NCI-H2171 (cell line): ENCODE measurements at regions not wholly inside any gene's neighbourhood (a gene's known extent, or its start where the extent isn't known, plus 50 kb on each side); places are given as distances from the start of the nearest gene placed in this dataset.
"Not testable (repeated sequence)": the region's sequence is repeated elsewhere in the genome, so short reads cannot be mapped to it uniquely, and the experiment has no call there.

Experiments used
- DNase-seq: peaks from one replicate; lab custom pipeline; 2025; lab: John Stamatoyannopoulos, UW

DNA sequence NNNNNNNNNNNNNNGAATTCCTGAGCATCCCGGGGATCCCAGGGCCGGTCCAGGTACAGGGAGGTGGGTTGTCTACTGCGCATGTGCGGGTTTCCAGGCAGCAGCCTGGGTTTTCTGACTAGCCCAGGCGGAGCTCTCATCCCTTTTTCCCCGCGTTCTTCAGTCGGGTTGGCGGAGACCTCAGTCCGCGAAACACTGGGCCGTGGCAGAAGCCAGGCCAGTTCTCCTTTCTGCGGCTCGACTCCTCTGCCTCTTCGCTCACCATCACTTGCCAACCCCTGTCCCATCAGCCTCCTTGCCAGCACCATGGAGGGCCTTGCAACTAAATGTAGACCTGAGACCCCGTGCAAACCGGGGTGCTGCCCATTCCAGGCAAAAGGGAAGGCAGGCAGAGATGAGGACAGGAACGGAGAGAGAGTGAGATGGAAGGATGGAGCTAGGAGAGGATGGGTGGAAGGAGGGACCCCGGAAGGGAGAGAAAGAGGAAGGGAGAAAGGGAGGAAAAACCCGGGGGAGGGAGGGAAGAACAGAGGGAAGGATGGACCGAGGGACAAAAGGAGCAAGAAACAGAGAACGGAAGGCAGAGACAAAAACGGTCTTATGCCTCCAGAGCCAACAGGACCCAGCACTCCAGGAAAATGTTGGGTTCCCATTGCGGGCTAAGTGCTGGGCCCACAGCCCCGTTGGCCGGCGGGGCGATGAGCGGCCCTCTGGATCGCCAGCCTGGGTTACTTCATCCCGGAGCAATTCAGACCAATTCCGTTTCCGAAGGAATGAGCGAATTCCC is 445.4 kb upstream of the DEFB115 start:
- DNase-seq: no peak

DNA sequence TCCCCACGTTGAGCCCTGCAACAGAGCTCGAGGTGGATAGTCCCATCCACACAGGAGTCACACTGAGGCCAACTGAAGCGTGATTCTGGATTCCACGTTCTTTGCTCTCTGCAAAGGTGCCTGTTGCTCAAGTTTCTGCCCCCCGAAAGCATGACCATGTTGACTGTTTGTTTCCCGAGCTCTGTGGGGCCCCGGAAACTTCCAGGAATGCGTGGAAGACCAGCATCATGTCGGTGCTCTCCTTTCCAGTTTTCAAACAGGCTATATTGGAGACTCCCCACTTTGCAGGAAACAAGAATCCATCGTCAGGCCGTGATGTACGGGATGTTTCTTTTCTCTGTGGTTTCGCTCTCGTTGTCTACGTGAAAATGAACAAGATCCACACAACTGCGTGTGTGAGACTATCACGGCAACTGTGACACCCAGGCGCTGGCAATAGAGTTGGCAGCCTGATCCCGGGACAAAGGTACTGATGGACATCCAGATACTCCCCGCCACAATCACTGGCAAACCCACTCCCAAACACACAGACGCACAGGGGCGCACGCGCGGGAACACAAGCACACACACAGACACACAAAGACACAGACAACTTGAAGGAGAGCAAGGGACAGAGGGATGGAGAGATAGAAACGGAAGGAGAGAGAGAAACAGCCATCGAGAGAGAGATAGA is 444.6 kb upstream of the DEFB115 start:
- no peak for DNase-seq

DNA sequence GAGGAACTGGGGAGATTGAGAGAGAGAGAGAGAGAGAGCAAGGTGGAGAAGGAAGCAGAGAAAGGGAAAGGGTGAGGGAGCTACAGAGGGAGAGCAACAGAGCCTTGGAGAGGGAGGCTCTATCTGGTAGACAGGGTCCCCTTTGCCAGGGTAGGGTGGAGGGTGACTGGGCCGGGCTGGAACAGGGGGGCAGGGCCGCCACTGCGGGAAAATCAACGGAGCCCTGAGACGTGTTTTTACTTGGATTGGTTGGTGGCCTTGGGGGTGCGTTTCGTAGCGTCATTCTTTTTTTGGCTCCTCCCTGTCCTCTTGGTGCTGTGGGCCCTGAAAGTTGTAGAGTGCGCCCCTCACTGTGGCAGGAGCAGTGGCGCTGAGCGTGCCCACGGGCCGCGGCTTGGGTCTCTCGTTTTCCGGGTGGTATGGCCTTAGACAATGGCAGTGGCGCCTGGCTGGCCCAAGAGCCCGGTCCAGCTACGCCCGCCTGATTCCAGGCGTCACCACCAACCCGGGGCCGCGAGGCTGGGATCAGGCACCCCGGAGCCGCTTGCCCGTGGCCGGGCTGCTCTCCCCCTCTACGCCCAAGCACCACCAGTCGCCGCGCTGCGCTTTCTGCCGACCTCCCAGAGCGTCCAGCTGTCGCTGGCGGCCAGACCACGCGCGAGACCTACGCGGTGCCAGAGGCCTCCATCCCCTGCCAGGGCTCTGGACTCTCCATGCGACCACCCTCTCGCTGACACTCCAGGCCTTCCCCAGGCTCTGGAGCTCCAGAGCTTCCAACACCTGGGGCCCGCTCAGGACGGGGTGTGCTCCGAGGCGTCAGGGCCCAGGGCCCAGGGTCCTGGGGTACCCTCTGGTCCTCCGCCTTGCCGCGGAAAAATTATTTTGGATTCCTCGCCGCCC is 443.8 kb upstream of the DEFB115 start:
- DNase-seq: not testable (repeated sequence)

DNA sequence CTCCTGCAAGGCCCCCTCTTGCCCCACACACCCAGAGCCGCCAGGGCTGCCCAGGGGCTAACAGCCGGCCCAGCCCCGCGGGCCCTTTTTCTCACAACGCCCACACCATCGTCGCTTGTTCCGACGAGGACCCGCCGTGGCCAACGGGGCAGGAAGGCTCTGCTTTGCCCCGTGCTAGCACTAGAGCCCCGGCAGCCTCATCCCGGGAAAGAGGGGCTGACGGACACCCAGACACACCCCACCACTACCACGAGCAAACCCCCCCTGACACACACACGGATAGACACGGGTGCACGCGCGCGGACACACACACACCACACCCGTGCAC is 443.2 kb upstream of the DEFB115 start:
- not testable (repeated sequence) for DNase-seq

DNA sequence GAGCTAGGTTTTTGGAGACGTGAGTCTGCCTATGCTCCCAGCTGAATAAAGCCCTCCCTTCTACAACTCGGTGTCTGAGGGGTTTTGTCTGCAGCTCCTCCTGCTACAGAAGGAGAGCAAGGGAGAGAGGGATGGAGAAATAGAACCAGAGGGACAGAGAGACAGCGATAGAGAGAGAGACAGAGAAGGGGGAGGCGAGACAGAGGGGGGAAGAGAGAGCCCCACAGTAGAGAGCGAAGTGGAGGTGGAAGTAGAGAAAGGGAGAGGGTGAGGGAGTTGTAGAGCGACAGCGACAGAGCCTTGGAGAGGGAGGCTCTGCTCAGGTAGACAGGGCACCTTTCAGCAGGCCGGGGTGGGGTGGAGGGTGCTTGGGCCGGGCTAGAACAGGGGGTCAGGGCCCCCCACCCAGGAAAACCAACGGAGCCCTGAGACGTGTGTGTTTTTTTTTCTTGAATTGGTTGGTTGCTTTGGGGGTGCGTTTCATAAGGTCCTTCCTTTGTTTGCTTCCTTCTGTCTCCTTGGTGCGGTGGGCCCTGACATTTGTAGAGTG is 442.4 kb upstream of the DEFB115 start:
- DNase-seq: not testable (repeated sequence)

DNA sequence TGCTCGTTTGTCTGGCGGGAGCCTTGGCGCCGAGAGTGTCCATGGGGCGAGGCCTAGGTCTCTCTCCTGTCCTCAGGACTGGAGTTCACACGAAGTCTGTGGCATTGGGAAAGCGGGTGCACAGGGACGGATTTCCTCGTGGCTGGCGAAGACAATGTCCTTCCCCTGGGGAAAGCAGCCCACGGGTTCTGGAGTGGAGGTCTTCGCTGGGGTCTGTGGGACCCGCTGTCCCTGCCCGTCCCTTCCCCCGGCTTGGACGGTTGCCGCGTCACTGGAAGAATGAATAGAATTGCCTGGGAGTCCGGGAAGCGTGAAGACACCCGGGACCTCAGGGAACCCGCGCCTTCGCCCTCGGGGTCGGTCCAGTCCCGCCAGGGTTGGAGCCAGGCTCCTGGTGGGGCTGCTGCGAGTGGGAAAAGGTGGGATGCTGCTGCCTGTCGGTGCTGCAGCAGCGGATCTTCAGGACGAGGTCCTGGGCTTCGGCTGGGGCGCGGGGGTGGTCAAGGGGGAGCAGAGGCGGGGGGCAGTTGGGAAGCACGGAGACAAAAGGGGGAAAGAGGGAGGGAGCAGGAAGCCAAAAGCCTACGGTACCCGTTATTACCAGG is 441.8 kb upstream of the DEFB115 start:
- DNase-seq: no peak

DNA sequence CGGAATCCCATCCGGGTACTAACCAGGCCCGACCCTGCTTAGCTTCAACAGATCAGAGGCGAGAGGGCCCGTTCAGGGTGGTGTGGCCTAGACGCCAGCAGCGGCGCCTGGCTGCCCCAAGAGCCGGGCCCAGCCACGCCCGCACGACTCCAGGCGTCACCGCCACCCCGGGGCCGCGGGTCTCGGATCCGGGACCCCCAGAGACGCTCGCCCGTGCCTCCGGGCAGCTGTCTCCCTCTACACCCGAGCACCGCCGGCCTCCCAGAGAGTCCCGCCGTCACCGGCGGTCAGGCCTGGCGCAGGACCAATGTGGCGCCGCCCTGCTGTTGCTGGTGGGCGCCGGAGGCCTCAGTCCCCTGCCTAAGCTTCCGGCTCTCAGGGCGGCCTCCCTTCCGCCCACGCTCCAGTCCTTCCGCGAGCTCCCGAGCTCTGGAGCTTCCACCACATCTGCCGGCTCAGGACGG is 441.2 kb upstream of the DEFB115 start:
- no peak for DNase-seq

DNA sequence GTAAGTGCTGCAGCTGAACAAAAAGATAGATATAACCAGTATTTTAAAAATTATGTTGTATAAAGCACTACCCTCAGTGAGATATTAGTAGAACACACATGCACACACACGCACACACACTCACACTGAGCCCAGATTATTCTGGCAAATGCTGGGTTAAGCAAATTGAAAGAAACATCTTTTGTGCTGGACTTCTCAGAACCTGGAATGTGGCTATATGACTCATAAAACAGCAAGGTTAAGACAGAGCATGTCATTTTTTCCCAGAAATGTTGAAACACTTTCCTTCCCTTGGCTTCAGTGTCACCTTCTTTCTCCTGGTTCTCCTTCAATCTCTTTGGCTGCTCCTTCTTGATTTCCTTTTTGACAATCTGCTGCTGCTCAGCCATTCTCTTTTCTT is 435.8 kb upstream of the DEFB115 start:
- DNase-seq: not testable (repeated sequence)

DNA sequence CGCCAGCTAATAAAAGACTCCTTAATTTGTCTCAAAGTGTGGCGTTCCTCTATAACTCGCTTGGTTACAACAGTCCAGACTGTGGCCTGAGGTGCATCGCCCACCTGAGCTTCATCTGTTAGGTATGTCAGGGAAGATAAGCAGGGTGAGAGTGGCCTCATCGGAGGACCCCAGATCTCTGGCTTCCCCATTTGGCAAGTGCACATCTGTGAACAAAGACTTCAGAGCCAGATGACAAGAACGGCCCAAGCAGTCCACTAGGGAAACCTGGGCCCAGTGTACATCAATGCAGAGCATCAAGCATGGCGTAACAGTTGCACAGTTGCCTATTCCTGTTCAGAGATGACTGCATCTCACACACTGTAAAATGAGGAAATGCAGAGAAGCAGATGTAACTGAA is 432.8 kb upstream of the DEFB115 start:
- DNase-seq: not testable (repeated sequence)

DNA sequence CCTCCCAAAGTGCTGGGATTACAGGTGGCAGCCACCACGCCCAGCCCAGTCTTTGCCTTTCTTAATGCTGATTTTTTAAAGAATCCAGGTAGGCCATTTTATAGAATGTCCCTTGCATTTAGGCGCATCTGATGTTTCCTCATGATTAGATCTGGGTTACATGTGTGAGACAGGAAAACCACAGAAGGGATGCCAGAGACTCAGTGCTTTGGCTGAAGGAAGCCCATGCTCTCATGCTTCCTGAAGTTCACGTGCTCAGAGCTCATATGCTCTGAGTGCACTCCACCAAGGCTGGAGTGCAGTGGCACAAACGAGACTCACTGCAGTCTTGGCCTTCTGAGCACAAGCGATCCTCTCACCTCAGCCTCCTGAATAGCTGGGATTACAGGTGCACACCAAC is 411.5 kb upstream of the DEFB115 start:
- not testable (repeated sequence) for DNase-seq

DNA sequence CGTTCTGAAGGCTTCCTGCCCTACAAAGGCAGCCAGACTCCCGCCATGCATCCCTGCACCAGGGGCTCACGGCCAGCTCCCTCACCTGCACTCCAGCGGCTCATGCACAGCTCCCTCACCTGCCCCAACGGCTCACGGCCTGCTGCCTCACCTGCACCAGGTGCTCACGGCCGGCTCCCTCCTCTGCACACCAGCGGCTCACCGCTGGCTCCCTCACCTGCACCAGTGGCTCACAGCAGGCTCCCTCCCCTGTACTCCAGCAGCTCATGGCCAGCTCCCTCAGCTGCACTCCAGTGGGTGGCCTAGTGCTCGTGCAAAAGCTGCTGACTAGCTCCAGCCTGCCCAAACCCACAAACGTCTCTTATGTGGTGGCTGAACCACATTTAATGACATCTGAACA is 389.2 kb upstream of the DEFB115 start:
- not testable (repeated sequence) for DNase-seq

DNA sequence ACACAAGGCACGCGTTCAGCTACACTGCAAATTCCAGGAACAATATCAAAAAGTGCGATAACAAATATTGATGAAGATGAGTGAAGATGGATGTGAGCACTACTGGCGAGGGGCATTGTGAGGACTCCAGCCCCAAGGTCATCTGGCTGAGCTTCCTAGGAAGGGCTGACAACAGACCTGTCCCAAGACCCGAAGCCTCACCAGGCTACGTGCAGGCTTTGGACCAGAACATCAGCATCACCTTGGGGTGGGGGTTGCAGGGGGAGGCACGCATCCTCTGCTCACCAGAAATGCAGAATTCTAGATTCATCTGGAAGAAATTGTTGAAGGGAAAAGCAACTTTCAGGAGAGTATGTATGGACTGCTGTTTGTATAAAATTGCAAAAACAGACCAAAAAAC is 386.3 kb upstream of the DEFB115 start:
- not testable (repeated sequence) for DNase-seq

DNA sequence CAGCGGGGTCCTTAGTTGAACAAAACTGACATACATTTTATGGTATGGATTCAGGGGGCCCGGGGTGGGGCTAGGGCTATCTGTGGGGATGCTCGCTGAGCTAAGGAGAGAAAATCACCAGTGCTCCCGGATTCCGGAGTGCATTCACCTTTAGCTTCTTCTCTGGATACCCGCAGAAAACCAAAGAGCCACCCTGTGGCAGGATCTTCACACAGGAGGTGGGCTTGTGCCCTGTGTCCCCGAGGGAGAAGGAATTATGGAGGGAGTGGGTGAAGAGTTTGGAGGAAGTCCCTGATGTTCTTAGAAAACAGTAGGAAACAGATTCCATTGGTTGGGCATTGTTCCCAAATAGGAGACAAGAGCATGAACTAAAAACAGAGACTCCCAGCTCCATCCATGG is 385.2 kb upstream of the DEFB115 start:
- not testable (repeated sequence) for DNase-seq

DNA sequence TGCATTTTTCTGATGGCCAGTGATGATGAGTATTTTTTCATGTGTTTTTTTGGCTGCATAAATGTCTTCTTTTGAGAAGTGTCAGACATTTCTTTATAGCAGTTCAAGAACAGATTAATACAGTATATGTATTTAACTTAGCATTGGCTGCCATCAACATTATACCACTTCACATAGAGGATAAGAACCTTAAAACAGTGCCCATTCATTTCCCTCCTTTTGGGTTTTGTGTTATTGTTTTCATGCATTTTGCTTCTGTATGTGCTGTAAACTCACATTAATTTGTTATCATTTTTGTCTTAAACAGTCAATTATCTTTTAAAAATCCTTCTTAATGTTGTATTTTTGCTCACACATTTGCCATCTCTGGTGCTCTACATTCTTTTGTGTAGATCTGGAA is 381.6 kb upstream of the DEFB115 start:
- not testable (repeated sequence) for DNase-seq

DNA sequence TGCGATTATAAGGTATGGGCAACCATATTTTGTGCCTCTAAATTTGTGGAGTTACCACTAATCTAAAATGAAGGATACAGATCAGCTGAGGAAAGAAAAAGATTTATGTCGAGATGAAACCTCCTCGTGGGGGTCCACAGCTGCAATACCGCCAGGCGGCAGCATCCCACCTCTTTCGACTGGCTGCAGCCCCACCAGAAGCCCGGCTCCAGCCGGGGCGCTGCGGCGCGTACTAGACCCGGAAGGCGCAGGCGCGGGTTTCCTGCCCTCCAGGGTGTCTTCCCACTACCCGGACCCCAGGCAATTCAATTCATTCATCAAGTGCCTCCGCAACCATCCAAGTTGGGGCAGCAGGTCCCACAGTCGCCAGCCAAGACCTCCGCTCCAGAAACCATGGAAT is 366.1 kb upstream of the DEFB115 start:
- peak; percentile 11 for DNase-seq

DNA sequence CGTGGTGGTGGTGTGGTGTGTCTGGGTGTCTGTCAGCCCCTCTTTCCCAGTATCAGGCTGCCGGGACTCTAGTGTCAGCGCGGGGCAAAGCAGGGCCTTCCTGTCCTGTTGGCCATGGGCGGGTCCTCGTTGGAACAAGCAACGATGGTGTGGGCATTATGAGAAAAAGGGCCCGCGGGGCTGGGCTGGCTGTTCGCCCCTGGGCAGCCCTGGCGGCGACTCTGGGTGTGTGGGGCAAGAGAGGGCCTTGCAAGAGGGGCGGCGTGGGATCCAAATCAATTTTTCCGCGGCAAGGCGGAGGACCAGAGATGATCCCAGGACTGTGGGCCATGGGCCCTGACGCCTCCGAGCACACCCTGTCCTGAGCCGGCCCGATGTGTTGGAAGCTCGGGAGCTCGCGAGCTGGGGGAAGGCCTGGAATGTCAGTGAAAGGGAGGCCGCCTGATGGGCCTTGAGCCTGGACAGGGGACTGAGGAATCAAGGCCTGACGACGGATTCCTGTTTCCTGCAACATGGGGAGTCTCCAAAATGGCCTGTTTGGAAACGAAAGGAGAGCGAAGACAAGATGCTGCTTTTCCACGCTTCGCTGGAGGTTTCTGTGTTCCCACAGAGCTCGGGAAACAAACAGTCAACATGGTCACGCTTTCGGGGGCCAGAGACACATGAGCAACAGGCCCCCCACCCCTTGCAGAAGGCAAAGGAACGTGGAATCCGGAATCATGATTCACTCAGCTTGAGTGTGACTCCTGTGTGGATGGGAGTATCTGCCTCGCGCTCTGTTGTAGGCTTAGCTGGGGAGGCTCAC is 364.7 kb upstream of the DEFB115 start:
- DNase-seq: no peak

DNA sequence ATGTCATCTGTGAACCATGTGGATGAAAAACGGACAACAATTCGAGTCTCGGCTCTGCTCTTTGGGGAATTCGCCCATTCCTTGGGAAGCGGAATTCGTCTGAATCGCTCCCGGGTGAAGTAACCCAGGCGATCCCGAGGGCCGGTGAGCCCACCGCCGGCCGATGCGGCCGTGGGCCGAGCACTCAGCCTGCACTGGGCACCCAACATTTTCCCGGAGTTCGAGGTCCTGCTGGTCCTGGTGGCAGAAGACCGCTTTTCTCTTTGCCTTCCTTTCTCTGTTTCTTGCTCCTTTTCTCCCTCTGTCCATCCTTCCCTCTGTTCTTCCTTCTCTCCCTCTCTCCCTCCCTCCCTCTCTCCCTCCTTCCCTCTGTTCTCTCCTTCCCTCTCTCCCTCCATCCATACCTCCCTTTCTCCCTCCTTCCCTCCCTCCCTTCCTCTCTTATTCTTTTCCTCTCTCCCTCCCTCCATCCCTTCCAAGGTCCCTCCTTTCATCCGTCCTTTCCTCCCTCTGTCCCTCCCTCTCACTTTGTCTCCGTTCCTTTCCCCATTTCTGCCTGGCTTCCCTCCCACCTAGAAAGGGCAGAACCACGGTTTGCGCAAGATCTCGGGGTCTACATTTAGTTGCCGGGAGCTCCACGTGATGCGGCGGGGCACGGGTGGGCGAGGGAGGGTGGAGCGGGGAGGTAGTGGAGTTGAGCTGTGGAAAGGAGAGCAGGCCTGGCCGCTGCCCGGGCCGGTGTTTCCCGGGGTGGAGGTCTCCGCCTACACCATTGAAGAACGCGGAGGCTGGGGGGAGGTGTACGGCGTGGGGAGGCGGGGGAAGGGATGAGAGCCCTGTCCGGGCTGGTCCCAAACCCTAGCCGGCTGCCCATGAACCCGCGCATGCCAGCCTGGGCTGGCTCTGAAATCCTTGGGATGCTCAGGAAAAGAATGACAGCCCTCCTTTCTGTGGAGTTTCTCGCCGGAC is 363.8 kb upstream of the DEFB115 start:
- DNase-seq: not testable (repeated sequence)

DNA sequence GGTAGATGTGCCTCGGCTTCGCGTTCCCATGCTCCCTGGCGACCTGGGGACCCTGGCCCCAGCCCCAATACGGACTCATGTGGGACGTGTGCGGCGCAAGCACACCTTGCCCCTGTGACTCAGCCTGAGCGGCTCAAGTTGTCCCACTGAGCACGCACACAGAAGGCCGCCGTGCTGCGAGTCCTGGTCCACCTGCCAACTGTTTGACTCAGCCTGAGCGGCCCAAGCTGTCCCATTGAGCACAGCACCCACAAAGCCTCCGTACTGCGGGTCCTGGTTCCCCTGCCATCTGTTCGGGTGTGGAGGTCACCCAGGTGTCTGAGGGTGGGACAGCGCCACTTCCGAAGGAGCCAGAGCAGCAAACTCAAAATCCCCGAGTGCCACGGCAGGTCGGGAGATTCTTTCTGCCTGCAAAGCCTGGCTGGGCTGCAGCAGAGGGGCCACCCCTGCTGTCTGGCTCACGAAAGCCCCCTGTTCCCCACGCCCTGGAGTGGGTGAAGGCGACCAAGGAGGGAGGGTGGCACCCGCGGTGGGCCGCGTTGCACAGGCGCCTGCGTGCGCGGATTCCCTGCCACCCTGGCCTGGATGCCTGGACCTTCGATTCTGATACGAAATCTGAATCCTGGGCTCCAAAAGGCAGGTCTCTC is 362.6 kb upstream of the DEFB115 start:
- not testable (repeated sequence) for DNase-seq

DNA sequence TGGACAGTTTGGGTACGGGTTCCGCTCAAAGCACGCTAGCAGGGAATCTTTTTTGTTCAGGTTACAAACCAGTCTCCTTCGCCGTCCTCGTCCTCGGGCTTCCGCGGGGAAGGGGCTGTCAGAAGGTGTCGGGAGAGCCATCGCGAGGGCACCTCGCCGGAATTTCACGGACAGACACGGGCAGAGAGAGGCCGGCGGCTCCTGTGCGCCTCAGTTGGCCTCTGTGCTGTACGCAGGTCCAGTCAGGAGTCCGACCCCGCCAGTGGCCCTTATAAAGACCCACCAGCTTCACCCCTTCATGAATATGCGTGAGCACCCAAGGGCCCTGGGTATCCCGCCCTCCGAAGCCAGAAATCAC is 362.1 kb upstream of the DEFB115 start:
- DNase-seq: not testable (repeated sequence)
